ENCODE measurements at regions not wholly inside any gene's neighbourhood (a gene's known extent, or its start where the extent isn't known, plus 50 kb on each side); places are given as distances from the start of the nearest gene placed in this dataset.

GRCh38 chr2:6203291-6203959, 511.2 kb downstream of the SOX11 start:
- DNase-seq = no peak
- H3K27ac ChIP-seq (ENCODE audit: low read depth, low read length) = no peak overlapping the region
- no peak overlapping the region for H2BK5ac ChIP-seq (ENCODE audit: low read length)
- H4K5ac ChIP-seq (ENCODE audit: low read length) = no peak overlapping the region
- H3K4me2 ChIP-seq (ENCODE audit: low read length) = no peak overlapping the region
- WGBS (ENCODE audit: extremely low coverage, insufficient coverage, low lambda C conversion rate) = no CpG with 5 or more reads among the region's 5 CpGs
- H3K79me2 ChIP-seq (ENCODE audit: control insufficient read depth, insufficient read depth, low read length) = no peaks in the 10 kb centered on the region
- H2BK15ac ChIP-seq (replicated peaks; ENCODE audit: low read depth) = no peak overlapping the region
- no peak overlapping the region for H3K4ac ChIP-seq (ENCODE audit: low read depth, low read length)
- H3K4me1 ChIP-seq (ENCODE audit: control insufficient read depth, low read depth, low read length) = no peaks in the 10 kb centered on the region
- no peak overlapping the region for H3K23ac ChIP-seq (ENCODE audit: low read length)
- H3K56ac ChIP-seq (ENCODE audit: low read length) = no peak overlapping the region
- no peaks in the 10 kb centered on the region for H3K36me3 ChIP-seq (ENCODE audit: control insufficient read depth, insufficient read depth, low read length)
- H3K79me1 ChIP-seq (ENCODE audit: low read length) = no peaks in the 10 kb centered on the region
- no peak overlapping the region for H2BK120ac ChIP-seq (ENCODE audit: low read depth, low read length)
- H2AK5ac ChIP-seq (ENCODE audit: low read length) = no peak overlapping the region
- H3K9ac ChIP-seq (ENCODE audit: low read length) = no peak overlapping the region
- no peak overlapping the region for H3K4me3 ChIP-seq (ENCODE audit: low read length)
- no peak overlapping the region for H4K8ac ChIP-seq (ENCODE audit: low read depth, low read length)
- H3K27me3 ChIP-seq (ENCODE audit: insufficient read depth, low read length, poor library complexity) = no peaks in the 10 kb centered on the region
- no peak overlapping the region for H3K18ac ChIP-seq (ENCODE audit: low read length)

GRCh38 chr2:6206882-6207281, 514.7 kb downstream of the SOX11 start:
- Histone ChIP-seq H3K4me1 (ENCODE audit: control insufficient read depth, low read depth, low read length) (no peaks in the 10 kb centered on the region), H4K8ac (ENCODE audit: low read depth, low read length) (no peak overlapping the region), H3K18ac (ENCODE audit: low read length) (no peak overlapping the region), H2AK5ac (ENCODE audit: low read length) (no peak overlapping the region), H3K4me3 (ENCODE audit: low read length) (no peak overlapping the region), H2BK15ac (replicated peaks; ENCODE audit: low read depth) (no peak overlapping the region), H3K4ac (ENCODE audit: low read depth, low read length) (no peak overlapping the region), H3K9ac (ENCODE audit: low read length) (no peak overlapping the region), H3K36me3 (ENCODE audit: control insufficient read depth, insufficient read depth, low read length) (no peaks in the 10 kb centered on the region), H2BK120ac (ENCODE audit: low read depth, low read length) (no peak overlapping the region), H2BK5ac (ENCODE audit: low read length) (no peak overlapping the region), H3K79me1 (ENCODE audit: low read length) (no peaks in the 10 kb centered on the region), H4K5ac (ENCODE audit: low read length) (no peak overlapping the region), H3K79me2 (ENCODE audit: control insufficient read depth, insufficient read depth, low read length) (no peaks in the 10 kb centered on the region), H3K23ac (ENCODE audit: low read length) (no peak overlapping the region), H3K27ac (ENCODE audit: low read depth, low read length) (no peak overlapping the region), H3K56ac (ENCODE audit: low read length) (no peak overlapping the region), H3K27me3 (ENCODE audit: insufficient read depth, low read length, poor library complexity) (no peaks in the 10 kb centered on the region), H3K4me2 (ENCODE audit: low read length) (no peak overlapping the region)
- WGBS (ENCODE audit: extremely low coverage, insufficient coverage, low lambda C conversion rate) = no CpG with 5 or more reads among the region's 8 CpGs
- DNase-seq = no peak

GRCh38 chr2:6211236-6211635, 519.1 kb downstream of the SOX11 start:
- WGBS (ENCODE audit: extremely low coverage, insufficient coverage, low lambda C conversion rate) = no CpG with 5 or more reads among the region's 1 CpG
- H2BK5ac ChIP-seq (ENCODE audit: low read length) = no peak overlapping the region
- H2BK120ac ChIP-seq (ENCODE audit: low read depth, low read length) = no peak overlapping the region
- H3K36me3 ChIP-seq (ENCODE audit: control insufficient read depth, insufficient read depth, low read length) = no peaks in the 10 kb centered on the region
- no peak overlapping the region for H3K56ac ChIP-seq (ENCODE audit: low read length)
- H3K9ac ChIP-seq (ENCODE audit: low read length) = no peak overlapping the region
- no peak overlapping the region for H4K8ac ChIP-seq (ENCODE audit: low read depth, low read length)
- DNase-seq = no peak
- H3K18ac ChIP-seq (ENCODE audit: low read length) = no peak overlapping the region
- no peak overlapping the region for H2AK5ac ChIP-seq (ENCODE audit: low read length)
- H3K4me1 ChIP-seq (ENCODE audit: control insufficient read depth, low read depth, low read length) = no peaks in the 10 kb centered on the region
- no peak overlapping the region for H2BK15ac ChIP-seq (replicated peaks; ENCODE audit: low read depth)
- no peaks in the 10 kb centered on the region for H3K79me2 ChIP-seq (ENCODE audit: control insufficient read depth, insufficient read depth, low read length)
- no peak overlapping the region for H3K4me3 ChIP-seq (ENCODE audit: low read length)
- no peak overlapping the region for H3K4ac ChIP-seq (ENCODE audit: low read depth, low read length)
- H4K5ac ChIP-seq (ENCODE audit: low read length) = no peak overlapping the region
- H3K27me3 ChIP-seq (ENCODE audit: insufficient read depth, low read length, poor library complexity) = no peaks in the 10 kb centered on the region
- H3K23ac ChIP-seq (ENCODE audit: low read length) = no peak overlapping the region
- no peaks in the 10 kb centered on the region for H3K79me1 ChIP-seq (ENCODE audit: low read length)
- H3K4me2 ChIP-seq (ENCODE audit: low read length) = no peak overlapping the region
- H3K27ac ChIP-seq (ENCODE audit: low read depth, low read length) = no peak overlapping the region

- Histone ChIP-seq H3K4ac (ENCODE audit: low read depth, low read length) (no peak overlapping the region), H3K36me3 (ENCODE audit: control insufficient read depth, insufficient read depth, low read length) (no peaks in the 10 kb centered on the region), H4K5ac (ENCODE audit: low read length) (no peak overlapping the region), H3K4me1 (ENCODE audit: control insufficient read depth, low read depth, low read length) (no peaks in the 10 kb centered on the region), H2BK5ac (ENCODE audit: low read length) (no peak overlapping the region), H3K79me2 (ENCODE audit: control insufficient read depth, insufficient read depth, low read length) (no peaks in the 10 kb centered on the region), H3K79me1 (ENCODE audit: low read length) (no peaks in the 10 kb centered on the region), H2BK120ac (ENCODE audit: low read depth, low read length) (no peak overlapping the region), H2BK15ac (replicated peaks; ENCODE audit: low read depth) (no peak overlapping the region), H3K56ac (ENCODE audit: low read length) (no peak overlapping the region), H3K9ac (ENCODE audit: low read length) (no peak overlapping the region), H4K8ac (ENCODE audit: low read depth, low read length) (no peak overlapping the region), H2AK5ac (ENCODE audit: low read length) (no peak overlapping the region), H3K4me2 (ENCODE audit: low read length) (no peak overlapping the region), H3K4me3 (ENCODE audit: low read length) (no peak overlapping the region), H3K18ac (ENCODE audit: low read length) (no peak overlapping the region), H3K27ac (ENCODE audit: low read depth, low read length) (no peak overlapping the region), H3K27me3 (ENCODE audit: insufficient read depth, low read length, poor library complexity) (no peaks in the 10 kb centered on the region), H3K23ac (ENCODE audit: low read length) (no peak overlapping the region)
- WGBS (ENCODE audit: extremely low coverage, insufficient coverage, low lambda C conversion rate) = no CpG with 5 or more reads among the region's 6 CpGs
- DNase-seq = no peak
Measured at GRCh38 chr2:6212491-6212890, 520.3 kb downstream of the SOX11 start.

GRCh38 chr2:6213056-6213780, 521.0 kb downstream of the SOX11 start:
- Histone ChIP-seq H3K27ac (ENCODE audit: low read depth, low read length) (no peak overlapping the region), H3K23ac (ENCODE audit: low read length) (no peak overlapping the region), H3K4ac (ENCODE audit: low read depth, low read length) (no peak overlapping the region), H3K36me3 (ENCODE audit: control insufficient read depth, insufficient read depth, low read length) (no peaks in the 10 kb centered on the region), H3K79me1 (ENCODE audit: low read length) (no peaks in the 10 kb centered on the region), H3K4me3 (ENCODE audit: low read length) (no peak overlapping the region), H3K9ac (ENCODE audit: low read length) (no peak overlapping the region), H3K27me3 (ENCODE audit: insufficient read depth, low read length, poor library complexity) (no peaks in the 10 kb centered on the region), H3K79me2 (ENCODE audit: control insufficient read depth, insufficient read depth, low read length) (no peaks in the 10 kb centered on the region), H3K56ac (ENCODE audit: low read length) (no peak overlapping the region), H2AK5ac (ENCODE audit: low read length) (no peak overlapping the region), H2BK5ac (ENCODE audit: low read length) (no peak overlapping the region), H2BK120ac (ENCODE audit: low read depth, low read length) (no peak overlapping the region), H4K5ac (ENCODE audit: low read length) (no peak overlapping the region), H3K4me2 (ENCODE audit: low read length) (no peak overlapping the region), H2BK15ac (replicated peaks; ENCODE audit: low read depth) (no peak overlapping the region), H3K18ac (ENCODE audit: low read length) (no peak overlapping the region), H4K8ac (ENCODE audit: low read depth, low read length) (no peak overlapping the region), H3K4me1 (ENCODE audit: control insufficient read depth, low read depth, low read length) (no peaks in the 10 kb centered on the region)
- WGBS (ENCODE audit: extremely low coverage, insufficient coverage, low lambda C conversion rate) = no CpG with 5 or more reads among the region's 20 CpGs
- no peak for DNase-seq

All from mesendoderm (in vitro differentiated cells).